ENCODE measurements at regions not wholly inside any gene's neighbourhood (a gene's known extent, or its start where the extent isn't known, plus 50 kb on each side); places are given as distances from the start of the nearest gene placed in this dataset.

GRCh38 chr7:70907259-70908247 is 224.4 kb upstream of the GALNT17 start:
- Histone ChIP-seq H3K27me3 (replicated peaks; ENCODE audit: insufficient read depth, low read length) (no peaks in the 10 kb centered on the region), H3K4me1 (ENCODE audit: low read length) (0 out of 2 replicates have a peak, but pooled peaks cover 4% of the 10 kb centered on the region)

GRCh38 chr7:70913924-70914323 is 218.0 kb upstream of the GALNT17 start:
- no peak overlapping the region for H2AFZ ChIP-seq (ENCODE audit: low read length)
- DNase-seq: no peak
- TF ChIP-seq EZH2phosphoT487 (IDR thresholded peaks at IDR 0.05; ENCODE audit: low read length): no peak
- no peak for TF ChIP-seq CTCF (IDR thresholded peaks at IDR 0.05; ENCODE audit: low read length)
- TF ChIP-seq EZH2 (optimal IDR thresholded peaks at IDR 0.05; ENCODE audit: low read depth, low read length): no peak
- H3K27me3 ChIP-seq (replicated peaks; ENCODE audit: insufficient read depth, low read length): no peaks in the 10 kb centered on the region
- H3K36me3 ChIP-seq (replicated peaks; ENCODE audit: insufficient read depth, low read length): no peaks in the 10 kb centered on the region
- no peak overlapping the region for H3K4me3 ChIP-seq (ENCODE audit: low read length)
- H3K79me2 ChIP-seq (ENCODE audit: low read length): no peaks in the 10 kb centered on the region
- H3K9ac ChIP-seq (ENCODE audit: low read length): no peak overlapping the region
- no peaks in the 10 kb centered on the region for H3K9me2 ChIP-seq (replicated peaks; ENCODE audit: insufficient read depth, low read length)
- no peaks in the 10 kb centered on the region for H3F3A ChIP-seq (ENCODE audit: insufficient read depth, low read length)
- H3K4me2 ChIP-seq (ENCODE audit: low read depth, low read length): no peak overlapping the region
- no peak overlapping the region for H3K27ac ChIP-seq (ENCODE audit: low read length)
- no peaks in the 10 kb centered on the region for H3K4me1 ChIP-seq (ENCODE audit: low read length)
- no peaks in the 10 kb centered on the region for H3K9me3 ChIP-seq (replicated peaks; ENCODE audit: insufficient read depth, low read length)
- no peaks in the 10 kb centered on the region for H4K20me1 ChIP-seq (ENCODE audit: insufficient read depth, low read length)

More at GRCh38 chr7:70907259-70908247, 224.4 kb upstream of the GALNT17 start:
- Histone ChIP-seq H4K20me1 (ENCODE audit: insufficient read depth, low read length) (no peaks in the 10 kb centered on the region), H3F3A (ENCODE audit: insufficient read depth, low read length) (no peaks in the 10 kb centered on the region), H3K9me3 (replicated peaks; ENCODE audit: insufficient read depth, low read length) (no peaks in the 10 kb centered on the region), H3K27ac (ENCODE audit: low read length) (no peak overlapping the region), H3K9ac (ENCODE audit: low read length) (no peak overlapping the region), H2AFZ (ENCODE audit: low read length) (no peak overlapping the region), H3K36me3 (replicated peaks; ENCODE audit: insufficient read depth, low read length) (no peaks in the 10 kb centered on the region), H3K4me3 (ENCODE audit: low read length) (no peak overlapping the region), H3K9me2 (replicated peaks; ENCODE audit: insufficient read depth, low read length) (no peaks in the 10 kb centered on the region), H3K79me2 (ENCODE audit: low read length) (no peaks in the 10 kb centered on the region), H3K4me2 (ENCODE audit: low read depth, low read length) (no peak overlapping the region)
- no peak for DNase-seq
- TF ChIP-seq EZH2phosphoT487 (IDR thresholded peaks at IDR 0.05; ENCODE audit: low read length): no peak
- TF ChIP-seq CTCF (IDR thresholded peaks at IDR 0.05; ENCODE audit: low read length): no peak
- no peak for TF ChIP-seq EZH2 (optimal IDR thresholded peaks at IDR 0.05; ENCODE audit: low read depth, low read length)

GRCh38 chr7:70915067-70915466 is 216.9 kb upstream of the GALNT17 start:
- 0 out of 2 replicates have a peak, but pooled peaks cover 4% of the 10 kb centered on the region for H3K4me1 ChIP-seq (ENCODE audit: low read length)
- H3K27ac ChIP-seq (ENCODE audit: low read length): no peak overlapping the region
- no peak overlapping the region for H3K4me2 ChIP-seq (ENCODE audit: low read depth, low read length)
- H3F3A ChIP-seq (ENCODE audit: insufficient read depth, low read length): no peaks in the 10 kb centered on the region
- H2AFZ ChIP-seq (ENCODE audit: low read length): no peak overlapping the region
- no peaks in the 10 kb centered on the region for H3K27me3 ChIP-seq (replicated peaks; ENCODE audit: insufficient read depth, low read length)
- no peaks in the 10 kb centered on the region for H3K9me3 ChIP-seq (replicated peaks; ENCODE audit: insufficient read depth, low read length)
- no peaks in the 10 kb centered on the region for H3K79me2 ChIP-seq (ENCODE audit: low read length)
- H3K9me2 ChIP-seq (replicated peaks; ENCODE audit: insufficient read depth, low read length): no peaks in the 10 kb centered on the region
- H3K4me3 ChIP-seq (ENCODE audit: low read length): no peak overlapping the region
- no peak overlapping the region for H3K9ac ChIP-seq (ENCODE audit: low read length)
- TF ChIP-seq EZH2phosphoT487 (IDR thresholded peaks at IDR 0.05; ENCODE audit: low read length): no peak
- no peak for TF ChIP-seq CTCF (IDR thresholded peaks at IDR 0.05; ENCODE audit: low read length)
- no peak for DNase-seq
- no peaks in the 10 kb centered on the region for H3K36me3 ChIP-seq (replicated peaks; ENCODE audit: insufficient read depth, low read length)
- H4K20me1 ChIP-seq (ENCODE audit: insufficient read depth, low read length): no peaks in the 10 kb centered on the region

Data from MM.1S (cell line).